ENCODE measurements at regions not wholly inside any gene's neighbourhood (a gene's known extent, or its start where the extent isn't known, plus 50 kb on each side); places are given as distances from the start of the nearest gene placed in this dataset.
"Not testable (repeated sequence)": the region's sequence is repeated elsewhere in the genome, so short reads cannot be mapped to it uniquely, and the experiment has no call there.

DNA sequence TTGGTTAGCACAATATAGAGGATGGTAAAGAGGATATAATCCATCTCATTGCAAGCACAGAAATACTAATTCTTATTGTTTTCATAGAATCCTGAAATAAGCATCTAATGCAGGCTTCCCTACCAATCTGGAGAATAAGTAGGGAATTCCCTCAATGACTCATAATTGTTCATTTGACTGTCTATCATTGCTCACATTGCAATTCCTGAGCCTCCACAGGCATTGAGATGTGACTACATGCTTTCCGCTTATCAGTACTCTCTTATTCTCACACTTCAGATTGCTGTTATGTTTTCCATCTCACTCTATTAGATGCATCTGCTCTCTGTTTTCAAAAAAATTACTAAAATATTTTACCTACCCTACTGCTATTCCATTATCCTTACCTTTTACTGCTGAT, 216.2 kb upstream of the PRSS16 start:
- Histone ChIP-seq H2AFZ (no peak overlapping the region), H3K9ac (no peak overlapping the region), H3K4me3 (ENCODE audit: low read depth, low read length) (no peak overlapping the region), H3K27me3 (ENCODE audit: control insufficient read depth, insufficient read depth, low read length) (no peaks in the 10 kb centered on the region), H3K79me2 (no peaks in the 10 kb centered on the region), H3K9me3 (ENCODE audit: control insufficient read depth, low read length) (no peaks in the 10 kb centered on the region), H3K4me1 (no peaks in the 10 kb centered on the region), H3K4me2 (ENCODE audit: low read length) (no peak overlapping the region), H3K36me3 (ENCODE audit: control insufficient read depth, insufficient read depth, low read length) (no peaks in the 10 kb centered on the region), H3K27ac (no peak overlapping the region)
- TF ChIP-seq CTCF (IDR thresholded peaks at IDR 0.05) = no peak

DNA sequence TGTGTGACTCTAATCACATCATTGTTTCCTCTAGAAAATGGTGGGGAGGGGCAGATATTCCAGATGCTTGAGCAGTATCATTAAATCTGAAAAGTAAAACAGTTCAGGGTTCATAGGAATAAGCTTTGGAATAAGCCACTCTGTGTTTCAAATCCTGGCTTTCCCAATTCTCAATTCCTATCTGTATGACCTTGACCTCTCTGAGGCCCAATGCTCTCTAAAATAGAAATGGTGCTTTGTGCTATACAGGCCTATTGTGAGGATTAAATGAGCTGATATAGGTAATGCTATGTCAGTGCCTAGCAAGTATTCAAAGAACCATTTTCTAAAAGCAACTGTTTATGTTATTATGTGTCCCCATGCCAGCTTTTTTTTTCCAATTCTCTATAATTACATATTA, 209.0 kb upstream of the PRSS16 start:
- TF ChIP-seq CTCF (IDR thresholded peaks at IDR 0.05) = no peak
- H3K9me3 ChIP-seq (ENCODE audit: control insufficient read depth, low read length) = no peaks in the 10 kb centered on the region

DNA sequence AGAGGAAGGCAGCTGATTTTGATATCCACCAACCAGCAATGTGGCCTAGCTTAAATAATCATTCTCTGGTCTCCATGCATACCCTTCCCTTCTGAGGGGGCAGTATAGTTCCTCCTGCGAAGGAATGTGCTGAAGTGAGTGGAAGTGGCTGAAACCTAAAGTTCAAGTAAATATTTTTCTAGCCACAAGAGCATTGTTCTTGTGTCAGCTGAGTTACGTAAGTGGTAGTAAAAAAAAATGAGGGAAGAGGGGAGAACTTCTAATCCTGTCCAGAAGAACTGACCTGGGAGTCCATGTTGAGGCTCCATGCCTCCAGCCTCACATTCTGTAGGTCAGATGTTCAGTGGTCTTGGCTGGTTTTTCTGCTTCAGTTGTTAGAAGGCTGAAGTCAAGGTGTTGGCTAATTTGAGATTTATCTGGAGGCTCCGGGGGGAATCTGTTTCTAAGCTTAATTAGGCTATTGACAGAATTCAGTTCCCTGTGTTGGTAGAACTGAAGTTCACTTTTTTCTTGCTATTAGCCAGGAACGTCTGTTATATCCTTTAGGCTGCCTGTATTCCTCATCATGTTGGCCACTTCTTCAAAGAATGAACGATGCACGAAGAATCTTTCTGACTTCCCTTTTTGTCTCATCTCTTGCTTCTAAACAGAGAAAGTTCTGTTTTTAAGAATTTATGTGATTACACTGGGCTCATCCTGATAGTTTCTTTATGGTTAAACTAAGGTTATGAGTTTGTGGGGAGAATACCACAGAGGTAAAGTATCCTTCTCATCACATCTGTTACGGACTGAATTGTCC, 207.1 kb upstream of the PRSS16 start:
- no peaks in the 10 kb centered on the region for H3K27me3 ChIP-seq (ENCODE audit: control insufficient read depth, insufficient read depth, low read length)

More for the DNA sequence above, 209.0 kb upstream of the PRSS16 start:
- H3K36me3 ChIP-seq (ENCODE audit: control insufficient read depth, insufficient read depth, low read length) = no peaks in the 10 kb centered on the region
- no peak overlapping the region for H3K27ac ChIP-seq
- no peaks in the 10 kb centered on the region for H3K4me1 ChIP-seq
- H3K79me2 ChIP-seq = no peaks in the 10 kb centered on the region
- no peak overlapping the region for H3K9ac ChIP-seq
- no peak overlapping the region for H2AFZ ChIP-seq
- H3K27me3 ChIP-seq (ENCODE audit: control insufficient read depth, insufficient read depth, low read length) = no peaks in the 10 kb centered on the region
- no peak overlapping the region for H3K4me3 ChIP-seq (ENCODE audit: low read depth, low read length)
- H3K4me2 ChIP-seq (ENCODE audit: low read length) = no peak overlapping the region

DNA sequence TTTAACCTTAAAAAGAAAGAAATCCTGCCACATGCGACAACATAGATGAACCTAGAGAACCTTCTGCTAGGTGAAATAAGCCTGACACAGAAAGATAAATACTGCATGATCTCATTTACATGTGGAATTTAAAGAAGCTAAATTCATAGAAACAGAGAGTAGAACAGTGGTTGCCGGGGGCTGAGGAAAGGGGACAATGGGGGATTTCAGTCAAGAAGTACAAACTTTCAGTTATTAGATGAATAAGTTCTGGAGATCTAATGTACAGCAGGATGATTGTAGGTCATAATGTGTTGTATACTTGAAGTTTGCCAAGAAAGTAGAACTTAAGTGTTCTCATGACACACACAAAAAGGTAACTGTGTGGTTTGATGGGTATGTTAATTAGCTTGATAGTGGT, 204.3 kb upstream of the PRSS16 start:
- Histone ChIP-seq H3K4me2 (ENCODE audit: low read length) (no peak overlapping the region), H3K79me2 (no peaks in the 10 kb centered on the region), H3K9me3 (ENCODE audit: control insufficient read depth, low read length) (no peaks in the 10 kb centered on the region), H3K9ac (no peak overlapping the region), H3K4me1 (no peaks in the 10 kb centered on the region), H3K4me3 (ENCODE audit: low read depth, low read length) (no peak overlapping the region), H3K36me3 (ENCODE audit: control insufficient read depth, insufficient read depth, low read length) (no peaks in the 10 kb centered on the region), H2AFZ (no peak overlapping the region), H3K27me3 (ENCODE audit: control insufficient read depth, insufficient read depth, low read length) (no peaks in the 10 kb centered on the region), H3K27ac (no peak overlapping the region)
- TF ChIP-seq CTCF (IDR thresholded peaks at IDR 0.05) = no peak

More for the DNA sequence above, 207.1 kb upstream of the PRSS16 start:
- no peak overlapping the region for H3K4me3 ChIP-seq (ENCODE audit: low read depth, low read length)
- H3K79me2 ChIP-seq = no peaks in the 10 kb centered on the region
- no peak overlapping the region for H2AFZ ChIP-seq
- H3K9ac ChIP-seq = no peak overlapping the region
- H3K4me1 ChIP-seq = no peaks in the 10 kb centered on the region
- H3K36me3 ChIP-seq (ENCODE audit: control insufficient read depth, insufficient read depth, low read length) = no peaks in the 10 kb centered on the region
- no peak overlapping the region for H3K4me2 ChIP-seq (ENCODE audit: low read length)
- TF ChIP-seq CTCF (IDR thresholded peaks at IDR 0.05) = no peak
- H3K27ac ChIP-seq = no peak overlapping the region
- no peaks in the 10 kb centered on the region for H3K9me3 ChIP-seq (ENCODE audit: control insufficient read depth, low read length)

DNA sequence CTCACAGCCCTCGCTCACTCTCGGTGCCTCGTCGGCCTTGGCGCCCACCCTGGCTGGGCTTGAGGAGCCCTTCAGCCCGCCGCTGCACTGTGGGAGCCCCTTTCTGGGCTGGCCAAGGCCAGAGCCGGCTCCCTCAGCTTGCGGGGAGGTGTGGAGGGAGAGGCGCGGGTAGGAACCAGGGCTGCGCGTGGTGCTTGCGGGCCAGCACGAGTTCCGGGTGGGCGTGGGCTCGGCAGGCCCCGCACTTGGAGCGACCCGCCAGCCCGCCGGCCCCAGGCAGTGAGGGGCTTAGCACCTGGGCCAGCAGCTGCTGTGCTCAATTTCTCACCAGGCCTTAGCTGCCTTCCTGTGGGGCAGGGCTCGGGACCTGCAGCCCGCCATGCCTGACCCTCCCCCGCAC, 202.4 kb upstream of the PRSS16 start:
- not testable (repeated sequence) for H3K79me2 ChIP-seq; H3K9me3 ChIP-seq (ENCODE audit: control insufficient read depth, low read length); H3K4me3 ChIP-seq (ENCODE audit: low read depth, low read length); H3K27me3 ChIP-seq (ENCODE audit: control insufficient read depth, insufficient read depth, low read length); H2AFZ ChIP-seq; H3K36me3 ChIP-seq (ENCODE audit: control insufficient read depth, insufficient read depth, low read length); H3K4me2 ChIP-seq (ENCODE audit: low read length); H3K4me1 ChIP-seq; H3K27ac ChIP-seq; H3K9ac ChIP-seq

- H3K4me1 ChIP-seq; H3K27ac ChIP-seq; H3K36me3 ChIP-seq (ENCODE audit: control insufficient read depth, insufficient read depth, low read length); H3K4me2 ChIP-seq (ENCODE audit: low read length); H3K79me2 ChIP-seq; H2AFZ ChIP-seq; H3K27me3 ChIP-seq (ENCODE audit: control insufficient read depth, insufficient read depth, low read length); H3K9me3 ChIP-seq (ENCODE audit: control insufficient read depth, low read length); H3K4me3 ChIP-seq (ENCODE audit: low read depth, low read length); H3K9ac ChIP-seq: not testable (repeated sequence)
Measured at GRCh38 chr6:27047725-27048124, 199.8 kb upstream of the PRSS16 start.

All from parathyroid adenoma (tissue), 2 donors.